NCI-H2227 (cell line): ENCODE measurements at regions not wholly inside any gene's neighbourhood (a gene's known extent, or its start where the extent isn't known, plus 50 kb on each side); places are given as distances from the start of the nearest gene placed in this dataset.

Experiments used
- DNase-seq: peaks from one replicate; lab custom pipeline; 2025; ENCODE audit not compliant: unreplicated experiment; lab: John Stamatoyannopoulos, UW

- DNase-seq: no peak
These were observed 476.5 kb upstream of the TRIB2 start for GRCh38 chr2:12240206-12240605.

- no peak for DNase-seq
These were observed 473.4 kb upstream of the TRIB2 start for GRCh38 chr2:12243381-12243780.

- DNase-seq: no peak
These were observed 472.7 kb upstream of the TRIB2 start for GRCh38 chr2:12244070-12244469.

GRCh38 chr2:12251121-12251520 lies 465.6 kb upstream of the TRIB2 start:
- DNase-seq: no peak

GRCh38 chr2:12251749-12252148 lies 465.0 kb upstream of the TRIB2 start:
- DNase-seq: no peak

GRCh38 chr2:12253167-12253778 lies 463.5 kb upstream of the TRIB2 start:
- DNase-seq: no peak

- DNase-seq: no peak
These were observed 462.4 kb upstream of the TRIB2 start for GRCh38 chr2:12254280-12254860.

GRCh38 chr2:12256206-12256605 lies 460.5 kb upstream of the TRIB2 start:
- no peak for DNase-seq

GRCh38 chr2:12257476-12257875 lies 459.3 kb upstream of the TRIB2 start:
- DNase-seq: no peak

- peak; percentile 6 for DNase-seq
These were observed 457.2 kb upstream of the TRIB2 start for GRCh38 chr2:12259493-12259892.

GRCh38 chr2:12261986-12262680 lies 454.6 kb upstream of the TRIB2 start:
- no peak for DNase-seq

- DNase-seq: no peak
These were observed 453.9 kb upstream of the TRIB2 start for GRCh38 chr2:12262681-12263436.

- DNase-seq: no peak
These were observed 453.0 kb upstream of the TRIB2 start for GRCh38 chr2:12263730-12264129.

- no peak for DNase-seq
These were observed 452.6 kb upstream of the TRIB2 start for GRCh38 chr2:12264146-12264545.

- no peak for DNase-seq
These were observed 451.1 kb upstream of the TRIB2 start for GRCh38 chr2:12265646-12266045.

GRCh38 chr2:12267042-12267441 lies 449.7 kb upstream of the TRIB2 start:
- DNase-seq: no peak

- DNase-seq: no peak
These were observed 447.4 kb upstream of the TRIB2 start for GRCh38 chr2:12269041-12269972.

GRCh38 chr2:12270876-12271588 lies 445.7 kb upstream of the TRIB2 start:
- DNase-seq: no peak

GRCh38 chr2:12271589-12271984 lies 445.1 kb upstream of the TRIB2 start:
- DNase-seq: no peak

GRCh38 chr2:12273111-12273510 lies 443.6 kb upstream of the TRIB2 start:
- DNase-seq: no peak
